ENCODE measurements at regions not wholly inside any gene's neighbourhood (a gene's known extent, or its start where the extent isn't known, plus 50 kb on each side); places are given as distances from the start of the nearest gene placed in this dataset.

GRCh38 chr11:134797411-134798089 lies 385.5 kb upstream of the B3GAT1 start:
- no peak for DNase-seq (ENCODE audit: low read depth)

GRCh38 chr11:134795017-134795416 lies 383.0 kb upstream of the B3GAT1 start:
- DNase-seq (ENCODE audit: low read depth): no peak

GRCh38 chr11:134794192-134794591 lies 382.1 kb upstream of the B3GAT1 start:
- DNase-seq (ENCODE audit: low read depth): no peak

GRCh38 chr11:134792677-134793076 lies 380.6 kb upstream of the B3GAT1 start:
- DNase-seq (ENCODE audit: low read depth): no peak

GRCh38 chr11:134792044-134792443 lies 380.0 kb upstream of the B3GAT1 start:
- DNase-seq (ENCODE audit: low read depth): no peak

- no peak for DNase-seq (ENCODE audit: low read depth)
Measured at GRCh38 chr11:134791102-134791501, 379.1 kb upstream of the B3GAT1 start.

- DNase-seq (ENCODE audit: low read depth): no peak
Measured at GRCh38 chr11:134789104-134789503, 377.1 kb upstream of the B3GAT1 start.

GRCh38 chr11:134786636-134787035 lies 374.6 kb upstream of the B3GAT1 start:
- DNase-seq (ENCODE audit: low read depth): no peak

GRCh38 chr11:134785660-134786284 lies 373.7 kb upstream of the B3GAT1 start:
- DNase-seq (ENCODE audit: low read depth): no peak

- DNase-seq (ENCODE audit: low read depth): no peak
Measured at GRCh38 chr11:134785059-134785458, 373.0 kb upstream of the B3GAT1 start.

GRCh38 chr11:134784568-134784967 lies 372.5 kb upstream of the B3GAT1 start:
- no peak for DNase-seq (ENCODE audit: low read depth)

- no peak for DNase-seq (ENCODE audit: low read depth)
Measured at GRCh38 chr11:134784046-134784445, 372.0 kb upstream of the B3GAT1 start.

GRCh38 chr11:134783234-134783633 lies 371.2 kb upstream of the B3GAT1 start:
- DNase-seq (ENCODE audit: low read depth): no peak

GRCh38 chr11:134781380-134781866 lies 369.4 kb upstream of the B3GAT1 start:
- DNase-seq (ENCODE audit: low read depth): no peak

- no peak for DNase-seq (ENCODE audit: low read depth)
Measured at GRCh38 chr11:134780486-134781147, 368.6 kb upstream of the B3GAT1 start.

- DNase-seq (ENCODE audit: low read depth): no peak
Measured at GRCh38 chr11:134779179-134779578, 367.1 kb upstream of the B3GAT1 start.

- DNase-seq (ENCODE audit: low read depth): no peak
Measured at GRCh38 chr11:134768463-134768862, 356.4 kb upstream of the B3GAT1 start.

GRCh38 chr11:134765565-134765964 lies 353.5 kb upstream of the B3GAT1 start:
- DNase-seq (ENCODE audit: low read depth): no peak

- DNase-seq (ENCODE audit: low read depth): no peak
Measured at GRCh38 chr11:134764966-134765365, 352.9 kb upstream of the B3GAT1 start.

- no peak for DNase-seq (ENCODE audit: low read depth)
Measured at GRCh38 chr11:134764367-134764766, 352.3 kb upstream of the B3GAT1 start.

- DNase-seq (ENCODE audit: low read depth): no peak
Measured at GRCh38 chr11:134763030-134763388, 351.0 kb upstream of the B3GAT1 start.

GRCh38 chr11:134762248-134763029 lies 350.4 kb upstream of the B3GAT1 start:
- DNase-seq (ENCODE audit: low read depth): no peak

GRCh38 chr11:134761926-134762247 lies 349.8 kb upstream of the B3GAT1 start:
- DNase-seq (ENCODE audit: low read depth): no peak
